ENCODE measurements at regions not wholly inside any gene's neighbourhood (a gene's known extent, or its start where the extent isn't known, plus 50 kb on each side); places are given as distances from the start of the nearest gene placed in this dataset.
A peak's percentile ranks its signal among the peaks of the same experiment; 100 is the strongest.

DNA sequence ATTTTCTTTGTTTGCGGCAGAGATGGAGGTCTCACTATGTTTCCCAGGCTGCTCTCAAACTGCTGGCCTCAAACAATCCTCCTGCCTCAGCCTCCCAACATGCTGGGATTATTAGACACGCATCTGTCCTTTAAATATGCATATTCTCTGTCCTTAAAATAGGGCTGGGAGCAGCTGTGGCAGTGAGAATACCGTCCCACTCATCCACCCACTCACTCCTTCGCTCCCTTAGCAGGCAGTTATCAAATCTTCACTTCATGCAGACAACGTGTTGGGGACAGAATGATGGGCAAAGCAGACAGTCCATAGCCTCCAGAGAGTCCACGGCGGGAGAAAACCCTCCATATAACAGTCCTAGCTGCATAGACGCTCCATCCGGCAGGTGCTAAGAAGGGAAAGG, 179.4 kb downstream of the ZBTB18 start:
- H3K27ac ChIP-seq, result no peak overlapping the region
- H3K9me3 ChIP-seq (ENCODE audit: low read depth), result no peaks in the 10 kb centered on the region
- H3K4me1 ChIP-seq (ENCODE audit: low read depth), result no peaks in the 10 kb centered on the region
- no peak for DNase-seq (ENCODE audit: low read depth in 1 of 2, low spot score in 1 of 2)
- H3K27me3 ChIP-seq, result peaks cover 5% of the 10 kb centered on the region
- no peak overlapping the region for H3K4me3 ChIP-seq
- TF ChIP-seq CTCF (IDR thresholded peaks at IDR 0.05; ENCODE audit: low read depth, low read length), result no peak
- H3K36me3 ChIP-seq, result no peaks in the 10 kb centered on the region

GRCh38 chr1:244231193-244231571, 180.1 kb downstream of the ZBTB18 start:
- peak in 1 of 2 donors; percentile 47 for DNase-seq (ENCODE audit: low read depth in 1 of 2, low spot score in 1 of 2)
- Histone ChIP-seq H3K36me3 (no peaks in the 10 kb centered on the region), H3K4me3 (no peak overlapping the region), H3K4me1 (ENCODE audit: low read depth) (no peaks in the 10 kb centered on the region), H3K27me3 (peaks cover 5% of the 10 kb centered on the region), H3K27ac (no peak overlapping the region), H3K9me3 (ENCODE audit: low read depth) (no peaks in the 10 kb centered on the region)
- TF ChIP-seq CTCF (IDR thresholded peaks at IDR 0.05; ENCODE audit: low read depth, low read length), result no peak

DNA sequence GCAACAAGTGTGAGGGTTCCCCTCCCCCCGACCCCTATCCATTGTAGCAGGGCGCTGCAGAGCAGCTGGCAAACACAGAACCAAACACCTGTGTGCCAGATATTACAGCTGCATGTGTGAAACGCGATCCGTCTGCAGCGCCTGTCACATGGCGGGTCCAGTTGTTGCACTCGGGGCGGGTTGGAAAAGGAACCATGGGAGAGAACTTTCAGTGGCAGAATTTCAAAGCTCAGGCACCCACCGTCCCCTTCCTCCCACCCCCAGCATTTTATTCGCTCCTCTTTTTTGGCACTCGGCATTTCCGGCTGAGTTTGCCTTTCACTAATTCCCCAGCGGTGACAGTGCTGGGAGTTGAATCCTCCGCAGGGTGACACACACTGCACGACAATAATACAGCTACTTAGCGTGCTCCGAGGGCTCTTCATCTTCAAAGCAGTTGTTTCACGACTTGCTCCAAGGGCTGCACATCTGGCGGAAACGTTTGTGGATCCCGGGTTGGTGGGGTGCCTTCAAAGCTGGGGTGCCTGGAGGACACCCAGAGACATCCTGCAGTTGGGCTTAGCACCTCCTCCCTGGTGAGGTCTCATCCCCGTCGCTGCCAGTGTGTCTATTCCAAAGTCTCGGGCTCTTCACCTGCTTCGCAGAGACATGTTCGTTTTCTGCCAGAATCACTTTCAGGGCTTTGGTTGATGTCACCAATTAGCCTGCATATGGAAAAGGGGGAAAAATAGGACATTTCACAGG, 180.7 kb downstream of the ZBTB18 start:
- Histone ChIP-seq H3K36me3 (no peaks in the 10 kb centered on the region), H3K27ac (no peak overlapping the region), H3K9me3 (ENCODE audit: low read depth) (no peaks in the 10 kb centered on the region), H3K4me3 (no peak overlapping the region), H3K27me3 (peaks cover 5% of the 10 kb centered on the region), H3K4me1 (ENCODE audit: low read depth) (no peaks in the 10 kb centered on the region)
- DNase-seq (ENCODE audit: low read depth in 1 of 2, low spot score in 1 of 2), result peak in 1 of 2 donors; percentile 38
- TF ChIP-seq CTCF (IDR thresholded peaks at IDR 0.05; ENCODE audit: low read depth, low read length), result no peak

GRCh38 chr1:244234009-244234643, 183.0 kb downstream of the ZBTB18 start:
- no peak overlapping the region for H3K4me3 ChIP-seq
- H3K36me3 ChIP-seq, result no peaks in the 10 kb centered on the region
- H3K27ac ChIP-seq, result no peak overlapping the region
- peaks cover 5% of the 10 kb centered on the region for H3K27me3 ChIP-seq
- H3K9me3 ChIP-seq (ENCODE audit: low read depth), result no peaks in the 10 kb centered on the region
- DNase-seq (ENCODE audit: low read depth in 1 of 2, low spot score in 1 of 2), result no peak
- TF ChIP-seq CTCF (IDR thresholded peaks at IDR 0.05; ENCODE audit: low read depth, low read length), result no peak
- no peaks in the 10 kb centered on the region for H3K4me1 ChIP-seq (ENCODE audit: low read depth)

DNA sequence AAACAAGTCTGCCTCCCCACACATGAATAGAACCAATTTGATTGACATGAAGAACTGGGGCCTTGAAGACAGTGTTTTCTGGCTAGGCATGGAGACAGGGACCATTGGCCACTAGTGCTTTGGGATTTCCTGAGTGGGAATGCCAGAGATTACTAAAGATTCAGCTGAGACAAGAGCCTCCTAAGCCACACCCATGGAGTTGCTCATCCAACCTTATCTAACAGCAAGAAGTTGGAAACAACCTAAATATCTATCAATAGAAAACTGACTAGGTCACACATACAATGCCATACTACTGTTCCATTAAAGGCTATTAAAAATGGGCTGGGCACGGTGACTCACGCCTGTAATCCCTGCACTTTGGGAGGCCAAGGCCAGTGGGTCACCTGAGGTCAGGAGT, 184.1 kb downstream of the ZBTB18 start:
- Histone ChIP-seq H3K9me3 (ENCODE audit: low read depth) (no peaks in the 10 kb centered on the region), H3K4me1 (ENCODE audit: low read depth) (no peaks in the 10 kb centered on the region), H3K27ac (no peak overlapping the region)

More for the DNA sequence above, 184.1 kb downstream of the ZBTB18 start:
- no peak for TF ChIP-seq CTCF (IDR thresholded peaks at IDR 0.05; ENCODE audit: low read depth, low read length)
- Histone ChIP-seq H3K27me3 (peaks cover 5% of the 10 kb centered on the region), H3K36me3 (no peaks in the 10 kb centered on the region), H3K4me3 (no peak overlapping the region)
- no peak for DNase-seq (ENCODE audit: low read depth in 1 of 2, low spot score in 1 of 2)
